Mucosa of gallbladder (tissue), 1 donor: ENCODE measurements at regions not wholly inside any gene's neighbourhood (a gene's known extent, or its start where the extent isn't known, plus 50 kb on each side); places are given as distances from the start of the nearest gene placed in this dataset.
"Not testable (repeated sequence)": the region's sequence is repeated elsewhere in the genome, so short reads cannot be mapped to it uniquely, and the experiment has no call there.

Experiments
- DNase-seq: peaks from one replicate; pipeline ENCODE4 v3.0.0-alpha.2; 2020; ENCODE audit warnings: low spot score
- donor health status: DM: no; HTN: no; CAD: no.

DNA sequence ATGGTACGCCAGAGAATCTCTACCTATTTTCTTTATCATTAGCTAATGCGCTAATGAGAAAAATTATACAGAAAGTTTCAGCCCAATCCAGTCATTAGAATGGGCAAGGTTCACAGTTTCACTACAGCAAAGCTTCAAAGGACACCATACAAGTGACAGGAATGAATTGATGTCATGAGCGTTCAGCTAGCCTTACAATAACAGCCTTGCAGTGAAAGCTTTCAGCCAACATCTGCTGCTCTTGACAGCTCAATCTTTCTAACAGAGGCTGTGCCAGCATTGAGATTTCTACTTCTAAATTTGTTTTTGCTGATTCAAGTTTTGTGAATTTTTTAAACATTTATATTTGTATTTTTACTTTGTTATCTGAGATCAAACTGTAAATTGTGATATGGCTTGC is 302.4 kb upstream of the FAM174A start:
- no peak for DNase-seq

- DNase-seq = no peak
These were observed 346.4 kb upstream of the FAM174A start for GRCh38 chr5:100188778-100189177.

DNA sequence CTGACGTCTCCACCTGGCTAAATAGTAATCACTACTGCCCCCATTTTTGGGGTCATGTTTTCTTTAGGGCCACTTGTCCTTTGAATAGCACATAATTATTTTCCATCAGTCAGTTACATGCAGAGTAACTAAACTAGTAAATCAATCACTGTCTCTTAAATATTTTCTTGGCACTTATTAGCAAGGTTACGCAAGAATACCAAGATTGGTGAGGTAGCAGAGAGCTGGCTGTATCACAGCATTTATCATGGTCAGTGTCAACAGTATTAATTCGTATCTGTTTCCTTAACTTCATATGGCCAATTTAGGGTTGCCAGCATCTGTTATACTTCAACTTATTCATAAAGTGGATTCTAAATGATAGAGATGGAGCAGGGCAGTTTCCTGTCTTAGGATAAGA is 346.8 kb upstream of the FAM174A start:
- no peak for DNase-seq

GRCh38 chr5:100186181-100186580 is 349.0 kb upstream of the FAM174A start:
- no peak for DNase-seq

GRCh38 chr5:100182402-100182801 is 352.8 kb upstream of the FAM174A start:
- DNase-seq = no peak

- no peak for DNase-seq
These were observed 359.8 kb upstream of the FAM174A start for GRCh38 chr5:100175346-100175745.

DNA sequence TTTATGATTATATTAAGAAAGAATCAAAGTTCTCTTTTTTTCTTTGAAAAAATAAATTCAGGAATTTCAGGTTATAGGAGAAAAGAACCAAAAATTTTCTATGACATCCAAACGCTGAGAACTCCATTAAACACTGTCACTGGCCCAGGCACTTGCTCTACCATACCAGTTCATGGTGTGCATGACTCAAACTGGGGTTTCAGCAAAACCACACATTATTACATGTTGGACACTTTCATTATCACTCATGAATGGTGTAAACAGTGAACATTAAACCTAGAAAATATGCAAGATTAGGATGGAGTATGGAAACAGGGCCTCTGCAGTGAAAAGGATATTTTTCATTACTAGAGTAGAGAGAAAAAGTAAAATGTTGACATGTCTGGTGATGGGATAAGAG is 369.9 kb upstream of the FAM174A start:
- no peak for DNase-seq

GRCh38 chr5:100161868-100162267 is 373.3 kb upstream of the FAM174A start:
- DNase-seq = no peak

DNA sequence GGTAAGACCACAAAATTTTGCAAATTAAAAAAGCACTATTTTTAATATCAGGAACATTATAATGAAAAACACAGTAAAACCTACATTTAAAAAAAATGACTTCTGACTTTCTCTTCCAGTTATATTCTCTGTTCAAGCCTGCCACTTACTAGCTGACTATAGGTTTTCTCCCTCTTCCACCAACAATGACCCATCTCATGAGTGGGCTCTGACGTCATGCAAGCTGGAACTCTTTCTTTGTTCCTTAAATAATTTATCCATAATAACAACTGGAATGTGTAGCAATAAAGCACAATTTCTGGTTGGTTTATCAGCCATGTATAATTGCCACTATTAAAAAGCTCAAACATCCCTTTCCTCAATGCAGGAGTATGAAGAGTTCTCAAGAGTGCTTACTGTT is 378.1 kb upstream of the FAM174A start:
- DNase-seq = no peak

DNA sequence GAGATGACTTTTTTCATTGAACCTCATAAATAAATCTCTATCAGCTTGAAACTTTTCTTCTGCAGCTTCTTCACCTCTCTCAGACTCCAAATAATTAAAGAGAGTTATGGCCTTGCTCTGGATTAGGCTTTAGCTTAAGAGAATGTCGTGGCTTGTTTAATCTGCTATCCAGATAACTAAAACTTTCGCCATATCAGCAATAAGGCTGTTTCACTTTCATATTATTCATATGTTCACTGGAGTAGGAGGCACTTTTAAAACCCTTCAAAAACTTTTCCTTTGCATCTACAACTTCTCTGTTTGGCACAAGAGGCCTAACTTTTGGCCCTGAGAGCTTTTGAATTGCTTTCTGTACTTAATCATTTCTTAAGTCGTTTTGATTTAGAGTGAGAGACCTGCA is 386.9 kb upstream of the FAM174A start:
- DNase-seq = no peak

DNA sequence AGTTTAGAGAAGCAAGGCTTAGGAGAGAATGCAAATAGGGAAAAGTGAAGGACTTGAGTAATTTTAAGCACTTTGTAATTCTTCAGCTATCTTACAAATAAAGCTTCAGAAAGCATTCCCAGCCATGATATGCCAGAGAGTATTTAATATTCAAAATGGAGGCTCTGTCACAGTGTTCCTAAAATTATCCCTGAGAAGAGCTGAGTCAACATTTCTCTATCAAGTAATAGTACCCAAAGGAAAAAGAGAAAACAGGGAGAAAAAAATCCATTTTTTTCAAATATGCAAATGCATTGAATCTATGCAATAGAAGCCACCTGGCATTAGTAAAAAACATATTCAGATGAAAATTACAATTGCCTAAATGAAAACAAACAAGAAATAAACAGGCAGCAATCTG is 392.6 kb upstream of the FAM174A start:
- DNase-seq = no peak

- no peak for DNase-seq
These were observed 404.0 kb upstream of the FAM174A start for GRCh38 chr5:100131161-100131560.

DNA sequence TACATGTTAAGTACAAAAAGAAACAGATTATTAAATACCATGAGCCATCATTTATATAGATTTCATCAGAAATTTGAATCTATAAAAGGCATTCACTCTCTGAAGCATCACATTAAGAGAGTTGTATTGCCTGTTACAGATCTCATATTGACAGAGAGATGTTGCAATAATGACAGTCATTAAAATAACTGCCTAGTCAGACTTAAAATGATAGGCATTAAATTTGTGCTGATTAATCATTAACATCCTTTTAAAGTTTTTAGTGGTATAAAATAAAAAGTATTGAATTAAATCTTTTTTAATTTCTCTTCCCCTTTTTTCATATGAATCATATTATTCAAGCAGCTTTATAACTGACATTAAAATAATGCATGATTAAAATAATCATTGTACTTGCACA is 404.9 kb upstream of the FAM174A start:
- no peak for DNase-seq

- no peak for DNase-seq
These were observed 415.3 kb upstream of the FAM174A start for GRCh38 chr5:100119903-100120302.

- DNase-seq = no peak
These were observed 424.7 kb upstream of the FAM174A start for GRCh38 chr5:100110497-100110896.

GRCh38 chr5:100108883-100109282 is 426.3 kb upstream of the FAM174A start:
- DNase-seq = no peak

- DNase-seq = not testable (repeated sequence)
These were observed 431.5 kb upstream of the FAM174A start for GRCh38 chr5:100103592-100104119.

DNA sequence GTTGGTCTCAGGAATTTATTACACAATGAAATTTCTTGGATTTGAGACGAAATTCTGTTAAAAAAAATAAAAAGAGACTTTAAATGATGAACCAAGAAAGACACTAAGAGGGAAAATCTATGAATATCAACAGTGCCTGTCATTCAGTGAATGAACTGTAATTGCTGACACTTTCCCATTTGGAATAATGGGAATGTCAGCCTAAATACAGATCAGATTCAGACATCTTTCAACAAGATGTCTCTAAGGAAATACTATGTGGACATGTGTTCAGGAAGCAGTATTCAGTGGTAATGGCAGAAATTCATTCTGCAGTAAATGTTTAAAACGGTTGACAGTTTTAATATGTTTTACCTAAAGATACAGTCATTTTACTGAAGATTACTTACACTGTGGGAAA is 433.7 kb upstream of the FAM174A start:
- DNase-seq = not testable (repeated sequence)

DNA sequence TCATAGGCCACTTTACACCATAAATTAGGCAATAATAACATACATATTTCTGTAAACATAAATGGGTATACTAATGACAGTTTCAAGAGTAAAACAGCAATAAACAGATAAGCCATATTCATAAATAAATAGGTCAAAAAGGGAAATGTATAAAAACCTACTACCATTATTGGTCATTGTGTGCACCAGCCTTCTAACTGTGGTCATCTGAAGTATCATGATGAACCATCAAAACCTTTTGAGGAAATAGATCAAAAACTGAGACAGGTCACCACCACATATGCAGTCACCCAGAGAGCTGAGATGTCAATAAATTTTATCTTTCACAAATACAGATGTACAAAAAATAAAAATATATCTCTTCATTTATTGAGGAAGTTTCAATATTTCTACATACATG is 438.8 kb upstream of the FAM174A start:
- DNase-seq = not testable (repeated sequence)

- DNase-seq = not testable (repeated sequence)
These were observed 454.5 kb upstream of the FAM174A start for GRCh38 chr5:100080703-100081102.

- DNase-seq = not testable (repeated sequence)
These were observed 456.0 kb upstream of the FAM174A start for GRCh38 chr5:100079163-100079562.

DNA sequence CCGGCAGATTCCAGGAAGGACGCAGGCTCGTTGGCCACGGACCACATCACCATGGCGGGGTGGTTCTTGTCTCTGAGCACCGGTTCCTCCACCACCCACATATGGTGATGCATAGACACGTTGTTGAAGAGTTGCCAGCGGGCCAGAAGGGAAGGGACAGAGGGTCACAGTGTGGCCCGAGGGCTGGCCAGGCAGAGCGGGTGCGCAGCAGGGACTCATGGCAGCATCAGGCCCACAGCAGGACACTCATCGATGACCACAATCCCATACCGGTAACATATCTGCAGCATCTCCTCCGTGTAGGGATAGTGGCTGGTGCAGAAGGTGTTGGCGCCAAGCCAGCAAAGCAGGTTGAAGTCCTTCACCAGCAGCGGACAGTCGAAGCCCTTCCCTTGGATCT is 469.2 kb upstream of the FAM174A start:
- DNase-seq = not testable (repeated sequence)

GRCh38 chr5:100043475-100043874 is 491.7 kb upstream of the FAM174A start:
- no peak for DNase-seq

- DNase-seq = no peak
These were observed 508.6 kb upstream of the FAM174A start for GRCh38 chr5:100026606-100027005.

- no peak for DNase-seq
These were observed 511.6 kb upstream of the FAM174A start for GRCh38 chr5:100023536-100023935.
